Stimulated activated CD8-positive, alpha-beta memory T cell treated with anti-CD3 and anti-CD28 coated beads, Interleukin-12 subunit alpha, Interleukin-12 subunit beta, amount 100 ng/mL, for 1 hour (primary cell): ENCODE measurements at regions not wholly inside any gene's neighbourhood (a gene's known extent, or its start where the extent isn't known, plus 50 kb on each side); places are given as distances from the start of the nearest gene placed in this dataset.
"Not testable (repeated sequence)": the region's sequence is repeated elsewhere in the genome, so short reads cannot be mapped to it uniquely, and the experiment has no call there.

Experiments
- DNase-seq: peaks from one replicate; pipeline ENCODE4 v3.0.0-alpha.2; 2020; ENCODE audit warnings: low read depth

- DNase-seq, result not testable (repeated sequence)
These were observed 150.6 kb upstream of the UGT8 start for GRCh38 chr4:114447963-114448516.

DNA sequence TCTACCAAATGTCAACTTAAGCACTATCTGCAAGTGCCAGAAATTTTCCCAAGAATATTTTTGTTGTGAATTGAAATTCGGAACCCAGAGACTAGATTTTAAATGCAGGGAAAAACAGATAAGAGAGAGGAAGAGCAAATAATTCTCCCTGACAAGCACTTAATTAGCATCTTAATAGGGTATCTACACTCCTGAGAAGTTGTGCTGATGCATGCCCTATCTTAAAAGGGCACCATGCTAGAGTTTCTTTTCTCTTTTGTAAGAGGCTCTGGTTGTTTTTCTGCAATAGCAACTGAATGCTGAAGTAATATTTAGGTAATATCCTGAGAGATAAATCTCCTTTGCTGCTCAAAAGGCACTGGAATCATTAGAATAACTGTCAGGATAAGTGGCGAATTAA, 139.9 kb upstream of the UGT8 start:
- DNase-seq, result no peak

GRCh38 chr4:114464726-114465272, 133.8 kb upstream of the UGT8 start:
- no peak for DNase-seq

GRCh38 chr4:114465766-114466165, 132.8 kb upstream of the UGT8 start:
- DNase-seq, result no peak

DNA sequence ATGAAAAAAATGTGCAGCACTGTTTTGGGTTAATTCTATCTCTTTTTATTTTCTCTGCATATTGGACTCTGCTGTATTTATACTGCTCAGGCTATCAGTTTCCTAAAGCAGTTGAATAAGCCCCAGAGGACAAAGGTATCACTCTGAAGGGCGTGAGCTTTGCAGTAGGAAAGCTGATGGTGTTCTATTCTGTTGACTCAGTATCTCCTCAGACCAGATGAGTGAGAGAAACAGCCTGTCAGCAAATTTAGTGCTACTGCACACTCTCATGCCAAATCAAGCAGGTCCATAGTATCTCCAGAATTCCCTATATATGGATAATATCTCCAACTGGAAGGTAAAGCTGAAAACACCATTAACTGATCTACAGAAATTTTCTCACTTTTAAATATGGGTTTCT, 132.3 kb upstream of the UGT8 start:
- no peak for DNase-seq

- DNase-seq, result no peak
These were observed 126.2 kb upstream of the UGT8 start for GRCh38 chr4:114472269-114473032.

DNA sequence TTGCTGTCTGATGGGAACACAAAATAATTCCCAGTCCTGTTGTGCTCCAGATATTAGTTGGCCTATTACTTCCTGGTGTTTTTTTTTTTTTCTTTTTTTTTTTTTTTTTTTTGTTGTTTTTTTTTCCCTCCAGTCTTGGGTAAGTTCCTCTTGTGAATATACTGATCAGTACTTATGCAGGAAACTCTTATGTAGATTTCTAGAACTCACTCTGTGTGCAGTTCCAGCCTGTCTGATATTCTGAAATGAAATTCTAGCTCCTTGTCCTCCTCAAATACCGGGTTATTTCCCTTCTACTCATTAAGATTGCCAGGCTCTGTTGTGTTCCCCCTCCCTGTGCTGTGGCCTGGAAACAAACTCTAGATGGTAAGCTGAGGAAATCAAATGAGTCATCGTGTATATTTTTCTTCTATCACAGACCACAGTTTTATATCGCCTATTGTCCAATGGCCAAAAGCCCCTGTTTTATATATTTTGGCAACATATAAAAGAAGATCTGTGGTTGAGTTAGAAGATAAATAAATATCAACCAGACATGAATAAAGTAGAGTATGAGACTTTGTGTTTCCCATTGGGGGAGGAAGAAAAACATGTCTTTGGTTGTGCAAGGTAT, 124.3 kb upstream of the UGT8 start:
- no peak for DNase-seq

GRCh38 chr4:114476310-114476709, 122.3 kb upstream of the UGT8 start:
- no peak for DNase-seq

DNA sequence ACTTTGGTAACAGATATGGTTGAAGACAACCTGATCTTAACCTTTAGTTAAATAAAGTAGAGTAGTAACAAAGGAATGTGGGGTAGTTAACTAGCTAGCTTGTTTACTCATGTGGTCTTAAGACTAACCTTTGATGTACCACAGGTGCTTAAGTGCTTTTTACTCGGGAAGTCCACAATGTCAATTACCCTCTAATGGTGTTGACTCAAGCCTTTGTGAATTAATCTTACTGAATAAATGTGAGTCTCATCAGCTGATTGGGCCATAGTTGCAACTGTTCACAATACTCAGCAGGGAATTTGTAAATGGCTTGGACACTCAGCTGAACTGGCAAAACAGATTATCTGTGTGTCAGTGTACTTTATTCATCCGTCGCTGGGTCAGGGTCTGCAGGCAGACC, 119.0 kb upstream of the UGT8 start:
- DNase-seq, result no peak

- DNase-seq, result no peak
These were observed 116.8 kb upstream of the UGT8 start for GRCh38 chr4:114481856-114482255.

DNA sequence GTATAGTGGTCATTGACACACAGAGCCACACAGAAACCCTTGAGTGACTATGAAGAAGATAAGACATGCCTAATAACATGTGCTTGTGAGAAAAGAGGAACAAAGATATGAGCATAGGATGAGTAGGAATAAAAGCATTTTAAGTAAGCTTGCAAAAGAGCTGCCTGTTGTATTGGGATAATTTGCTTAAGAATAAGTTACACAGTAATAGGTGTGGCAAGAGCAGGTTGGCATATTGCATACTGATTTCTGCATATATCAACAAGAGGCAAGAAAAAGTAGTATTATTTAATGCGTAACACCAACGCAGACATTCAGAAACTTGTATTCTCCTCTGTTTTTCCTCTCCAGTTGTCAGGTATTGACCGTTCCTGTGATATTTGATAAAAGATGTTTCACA, 111.5 kb upstream of the UGT8 start:
- no peak for DNase-seq

DNA sequence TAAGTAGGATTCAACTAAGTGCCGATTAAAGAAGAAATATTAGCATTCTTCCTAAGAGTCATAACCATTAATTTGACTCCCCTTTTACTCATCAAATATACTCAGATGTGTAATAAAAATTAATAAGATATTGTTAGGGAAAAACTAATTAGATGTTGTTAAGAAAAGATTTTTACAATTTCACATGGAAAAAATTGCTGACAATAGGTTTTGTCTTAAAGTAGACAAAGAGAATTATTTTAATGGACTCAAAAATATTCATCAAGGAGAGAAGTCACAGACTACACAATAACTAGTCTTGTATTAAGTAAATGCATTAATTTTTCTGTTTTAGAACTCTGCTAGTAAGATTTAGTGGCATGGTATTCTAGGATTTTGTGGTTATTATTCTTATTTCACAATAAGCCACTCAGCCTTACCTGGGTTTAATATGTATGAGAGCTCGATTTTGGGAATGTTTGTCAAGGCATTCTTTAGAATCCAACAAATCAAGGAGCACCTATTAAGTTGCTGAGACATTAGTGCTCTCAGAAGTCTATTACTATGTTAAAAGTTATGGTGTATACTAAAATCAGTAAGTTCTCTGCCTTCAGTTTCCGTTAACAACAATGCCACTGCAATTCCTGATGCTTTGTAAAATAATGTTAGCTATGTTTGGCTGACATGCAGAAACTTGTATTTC, 110.2 kb upstream of the UGT8 start:
- DNase-seq, result no peak

DNA sequence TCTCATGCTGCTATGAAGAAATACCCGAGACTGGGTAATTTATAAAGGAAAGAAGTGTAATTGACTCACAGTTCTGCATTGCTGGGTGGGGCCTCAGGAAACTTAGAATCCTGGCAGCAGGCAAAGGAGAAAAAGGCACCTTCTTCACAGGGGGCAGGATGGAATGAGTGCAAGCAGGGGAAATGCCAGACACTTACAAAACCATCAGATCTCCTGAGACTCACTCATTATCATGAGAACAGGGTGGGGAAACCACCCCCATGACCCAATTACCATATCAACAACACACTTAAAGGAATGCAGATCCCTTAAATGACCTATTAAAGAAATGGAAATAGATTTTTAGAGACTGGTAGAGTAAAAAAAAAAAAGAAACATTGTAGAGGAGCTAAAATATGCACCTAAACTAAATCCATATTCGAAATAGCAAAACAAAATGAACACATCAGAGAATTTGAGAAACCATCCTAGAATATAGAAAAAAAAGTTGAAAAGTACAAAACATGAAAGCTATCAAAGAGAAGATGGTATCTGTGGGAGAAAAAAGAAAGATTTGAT, 104.3 kb upstream of the UGT8 start:
- DNase-seq, result no peak

DNA sequence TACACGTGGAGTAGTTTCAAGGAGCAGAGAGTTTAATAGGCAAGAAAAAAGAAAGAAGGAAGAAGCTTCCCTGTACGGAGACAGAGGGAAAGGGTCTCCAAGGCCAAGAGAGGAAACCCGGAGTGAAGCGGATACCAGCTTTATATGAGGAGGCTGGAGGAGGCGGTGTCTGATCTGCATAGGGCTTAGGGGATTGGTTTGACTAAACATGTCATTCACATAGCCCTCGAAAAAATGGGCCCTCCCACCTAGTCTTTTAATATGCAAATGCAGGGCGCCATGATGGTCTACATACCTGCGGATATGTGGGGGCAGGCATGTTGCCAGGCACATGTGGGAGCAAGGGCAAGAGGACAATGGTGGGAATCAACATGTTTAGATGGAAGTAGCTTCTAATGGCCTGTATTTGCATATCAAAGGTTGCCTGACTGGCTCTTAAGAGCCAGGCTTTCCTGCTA, 103.1 kb upstream of the UGT8 start:
- DNase-seq, result no peak

DNA sequence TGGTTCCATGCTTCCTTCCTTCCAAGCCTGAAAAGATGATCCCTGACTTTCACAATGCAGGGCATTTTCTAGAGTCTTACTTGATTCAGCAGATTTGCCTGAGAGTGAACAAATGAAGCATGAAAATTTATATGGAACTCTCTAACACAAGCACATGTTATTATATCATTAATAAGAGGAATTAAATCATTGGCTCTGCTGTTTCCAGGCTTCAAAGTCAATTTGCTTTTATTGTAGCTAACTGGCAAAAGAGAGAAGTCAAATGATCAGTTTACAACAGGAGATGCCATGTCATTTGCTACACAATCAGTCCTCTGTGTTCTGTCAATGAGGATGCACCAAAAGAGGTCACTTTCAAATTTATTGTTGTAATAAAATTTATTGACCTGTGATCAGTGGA, 101.5 kb upstream of the UGT8 start:
- DNase-seq, result no peak

DNA sequence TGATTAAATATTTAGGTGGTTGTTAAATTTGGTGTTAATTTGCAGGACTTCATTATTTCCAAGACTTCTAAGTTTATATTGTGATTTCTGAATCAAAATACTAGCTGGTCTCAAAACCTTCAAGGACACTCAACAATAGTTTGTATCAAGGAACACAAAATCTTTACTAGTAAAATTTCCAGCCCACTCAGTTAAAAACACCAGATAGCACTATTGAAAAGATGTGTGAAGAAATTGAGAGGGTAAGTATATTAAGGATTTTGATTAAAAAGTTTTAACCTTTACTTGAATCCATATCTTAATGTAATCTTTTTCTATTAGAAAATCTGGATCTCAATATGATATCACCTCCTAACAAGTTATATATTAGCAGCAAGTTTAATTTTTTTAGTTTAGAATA, 89.3 kb upstream of the UGT8 start:
- DNase-seq, result no peak

- no peak for DNase-seq
These were observed 85.9 kb upstream of the UGT8 start for GRCh38 chr4:114512595-114513295.

DNA sequence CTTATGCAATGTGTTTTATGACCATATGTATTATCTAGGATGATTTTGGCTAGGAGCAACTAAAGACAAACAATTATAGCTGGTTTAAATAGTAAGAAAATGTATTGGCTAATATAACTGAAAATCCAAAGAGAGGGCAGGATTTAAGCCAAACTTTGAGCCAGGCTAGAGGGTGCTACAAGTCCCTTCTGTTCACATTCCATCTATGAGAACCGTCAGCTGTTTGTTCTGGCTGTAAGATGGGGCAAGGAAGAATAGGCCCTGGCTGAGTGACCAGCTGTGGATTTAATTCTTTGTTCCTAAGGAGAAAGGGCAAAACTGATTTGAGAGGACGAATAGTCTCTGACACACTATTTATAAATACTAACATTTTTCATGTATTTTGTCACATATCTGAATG, 79.2 kb upstream of the UGT8 start:
- DNase-seq, result no peak

GRCh38 chr4:114527170-114527569, 71.4 kb upstream of the UGT8 start:
- DNase-seq, result no peak

GRCh38 chr4:114527637-114528036, 71.0 kb upstream of the UGT8 start:
- no peak for DNase-seq

GRCh38 chr4:114535725-114536124, 62.9 kb upstream of the UGT8 start:
- no peak for DNase-seq

DNA sequence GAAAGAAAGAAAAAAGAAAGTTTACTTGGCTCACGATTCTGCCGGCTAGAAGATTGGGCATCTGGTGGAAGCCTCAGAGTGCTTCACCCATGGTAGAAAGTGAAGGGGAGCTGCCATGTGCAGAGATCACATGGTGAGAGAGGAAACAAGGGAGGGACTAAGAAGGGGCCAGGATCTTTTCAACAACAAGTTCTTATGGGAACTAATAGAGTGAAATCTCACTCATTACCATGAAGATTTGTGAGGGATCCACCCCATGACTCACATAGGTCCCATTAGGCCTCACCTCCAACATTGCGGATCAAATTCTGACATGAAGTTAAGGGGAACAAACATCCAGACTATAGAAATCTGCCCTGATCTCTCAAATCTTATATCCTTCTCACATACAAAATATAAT, 61.3 kb upstream of the UGT8 start:
- DNase-seq, result no peak
